Neural progenitor cell (in vitro differentiated cells): ENCODE measurements at regions not wholly inside any gene's neighbourhood (a gene's known extent, or its start where the extent isn't known, plus 50 kb on each side); places are given as distances from the start of the nearest gene placed in this dataset.

Experiments
- DNase-seq: peaks from one replicate; pipeline ENCODE4 v3.0.0-alpha.2; 2016; ENCODE audit warnings: low spot score
- H2AFZ ChIP-seq: fragments of 200-600 bp; sonication (generic); replicated peaks from 2 replicates; pipeline ENCODE4 v1.6.1; 2016; ENCODE audit warnings: antibody characterized with exemption
- H3F3A ChIP-seq: fragments of 200-600 bp; sonication (generic); 2 replicates; pipeline ENCODE4 v1.6.1; 2016; ENCODE audit warnings: antibody characterized with exemption, low read depth
- H3K27ac ChIP-seq: fragments of 200-600 bp; sonication (generic); 2 replicates; pipeline ENCODE4 v1.5.1; 2016; ENCODE audit warnings: mild to moderate bottlenecking
- H3K27me3 ChIP-seq: fragments of 200-600 bp; sonication (generic); 2 replicates; pipeline ENCODE4 v1.6.1; 2016; ENCODE audit warnings: mild to moderate bottlenecking, moderate library complexity
- H3K36me3 ChIP-seq: fragments of 200-600 bp; sonication (generic); 2 replicates; pipeline ENCODE4 v1.5.1; 2016
- H3K4me1 ChIP-seq: fragments of 200-600 bp; sonication (generic); 2 replicates; pipeline ENCODE4 v1.6.1; 2016; ENCODE audit warnings: mixed run types
- H3K4me2 ChIP-seq: fragments of 200-600 bp; sonication (generic); 2 replicates; pipeline ENCODE4 v1.6.1; 2016
- H3K4me3 ChIP-seq: fragments of 200-600 bp; sonication (generic); 2 replicates; pipeline ENCODE4 v1.5.1; 2016
- H3K79me2 ChIP-seq: fragments of 200-600 bp; sonication (generic); 2 replicates; pipeline ENCODE4 v1.6.1; 2016; ENCODE audit warnings: low read depth
- H3K9ac ChIP-seq: fragments of 200-600 bp; sonication (generic); 2 replicates; pipeline ENCODE4 v1.6.1; 2016
- H3K9me3 ChIP-seq: fragments of 200-600 bp; sonication (generic); 2 replicates; pipeline ENCODE4 v1.5.1; 2016; ENCODE audit warnings: low read depth
- H4K20me1 ChIP-seq: fragments of 200-600 bp; sonication (generic); 2 replicates; pipeline ENCODE4 v1.6.1; 2016; ENCODE audit warnings: low read depth
- H3K27ac Mint-ChIP-seq: 3 replicates; pipeline ENCODE4 v1.8.0; 2021; ENCODE audit warnings: mixed read lengths
- H3K27me3 Mint-ChIP-seq: 2 replicates; pipeline ENCODE4 v1.8.0; 2022; ENCODE audit warnings: low read depth, mild to moderate bottlenecking, inconsistent platforms, moderate library complexity, mixed read lengths; ENCODE audit not compliant: insufficient read depth
- H3K36me3 Mint-ChIP-seq: 3 replicates; pipeline ENCODE4 v1.8.0; 2021; ENCODE audit warnings: mixed read lengths
- H3K4me1 Mint-ChIP-seq: 3 replicates; pipeline ENCODE4 v1.8.0; 2021; ENCODE audit warnings: mixed read lengths
- H3K4me3 Mint-ChIP-seq: 3 replicates; pipeline ENCODE4 v1.8.0; 2021; ENCODE audit warnings: mild to moderate bottlenecking, moderate library complexity, mixed read lengths
- H3K9me3 Mint-ChIP-seq: 3 replicates; pipeline ENCODE4 v1.8.0; 2020; ENCODE audit warnings: mixed read lengths
- EZH2 ChIP-seq: fragments of 200-600 bp; sonication (generic); IDR thresholded peaks from 2 replicates; pipeline ENCODE4 v1.6.1; 2017; ENCODE audit warnings: antibody characterized with exemption, mild to moderate bottlenecking, moderate library complexity
- EZH2phosphoT487 ChIP-seq: fragments of 200-600 bp; sonication (generic); IDR thresholded peaks from 2 replicates; pipeline ENCODE4 v1.6.1; 2017; ENCODE audit warnings: antibody characterized with exemption
- TF ChIP-seq, protein P1 (sequence below): fragments of 200-600 bp; sonication (generic); IDR thresholded peaks from 2 replicates; pipeline ENCODE4 v1.5.1; 2017; ENCODE audit warnings: antibody characterized with exemption, mild to moderate bottlenecking

- no peaks in the 10 kb centered on the region for H3K9me3 Mint-ChIP-seq
- H3K27me3 Mint-ChIP-seq, result peaks cover 3% of the 10 kb centered on the region
Observed at GRCh38 chr4:178090640-178091411, 648.6 kb upstream of the AGA start.

GRCh38 chr4:178102139-178102538 lies 659.9 kb upstream of the AGA start:
- H3K9me3 ChIP-seq, result no peaks in the 10 kb centered on the region
- DNase-seq, result no peak
- H3K9me3 Mint-ChIP-seq, result no peaks in the 10 kb centered on the region
- H3K4me1 ChIP-seq, result no peaks in the 10 kb centered on the region
- H3K36me3 ChIP-seq, result no peaks in the 10 kb centered on the region
- no peaks in the 10 kb centered on the region for H3K36me3 Mint-ChIP-seq
- H3K4me1 Mint-ChIP-seq, result no peaks in the 10 kb centered on the region
- no peak overlapping the region for H3K4me3 ChIP-seq
- no peak overlapping the region for H2AFZ ChIP-seq
- TF ChIP-seq EZH2phosphoT487 (no peak), EZH2 (no peak)
- TF ChIP-seq, protein P1, sequence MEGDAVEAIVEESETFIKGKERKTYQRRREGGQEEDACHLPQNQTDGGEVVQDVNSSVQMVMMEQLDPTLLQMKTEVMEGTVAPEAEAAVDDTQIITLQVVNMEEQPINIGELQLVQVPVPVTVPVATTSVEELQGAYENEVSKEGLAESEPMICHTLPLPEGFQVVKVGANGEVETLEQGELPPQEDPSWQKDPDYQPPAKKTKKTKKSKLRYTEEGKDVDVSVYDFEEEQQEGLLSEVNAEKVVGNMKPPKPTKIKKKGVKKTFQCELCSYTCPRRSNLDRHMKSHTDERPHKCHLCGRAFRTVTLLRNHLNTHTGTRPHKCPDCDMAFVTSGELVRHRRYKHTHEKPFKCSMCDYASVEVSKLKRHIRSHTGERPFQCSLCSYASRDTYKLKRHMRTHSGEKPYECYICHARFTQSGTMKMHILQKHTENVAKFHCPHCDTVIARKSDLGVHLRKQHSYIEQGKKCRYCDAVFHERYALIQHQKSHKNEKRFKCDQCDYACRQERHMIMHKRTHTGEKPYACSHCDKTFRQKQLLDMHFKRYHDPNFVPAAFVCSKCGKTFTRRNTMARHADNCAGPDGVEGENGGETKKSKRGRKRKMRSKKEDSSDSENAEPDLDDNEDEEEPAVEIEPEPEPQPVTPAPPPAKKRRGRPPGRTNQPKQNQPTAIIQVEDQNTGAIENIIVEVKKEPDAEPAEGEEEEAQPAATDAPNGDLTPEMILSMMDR, result no peak
- H3K27me3 Mint-ChIP-seq, result no peaks in the 10 kb centered on the region
- no peaks in the 10 kb centered on the region for H4K20me1 ChIP-seq
- no peak overlapping the region for H3K27ac Mint-ChIP-seq
- no peak overlapping the region for H3K9ac ChIP-seq
- H3K4me3 Mint-ChIP-seq, result no peak overlapping the region
- H3F3A ChIP-seq, result no peaks in the 10 kb centered on the region
- no peak overlapping the region for H3K27ac ChIP-seq
- H3K27me3 ChIP-seq, result no peaks in the 10 kb centered on the region
- no peak overlapping the region for H3K4me2 ChIP-seq
- H3K79me2 ChIP-seq, result no peaks in the 10 kb centered on the region

More at GRCh38 chr4:178090640-178091411, 648.6 kb upstream of the AGA start:
- H3K27ac Mint-ChIP-seq, result peak overlapping the region; percentile 94
- Histone ChIP-seq H3K4me1 (no peaks in the 10 kb centered on the region), H3K4me2 (no peak overlapping the region), H3K36me3 (no peaks in the 10 kb centered on the region), H3K9me3 (no peaks in the 10 kb centered on the region), H3K27ac (no peak overlapping the region), H3K9ac (no peak overlapping the region), H3K27me3 (no peaks in the 10 kb centered on the region), H2AFZ (peak overlapping the region; percentile 42), H3K4me3 (no peak overlapping the region), H3F3A (no peaks in the 10 kb centered on the region), H3K79me2 (no peaks in the 10 kb centered on the region), H4K20me1 (no peaks in the 10 kb centered on the region)
- no peaks in the 10 kb centered on the region for H3K4me1 Mint-ChIP-seq
- no peak for TF ChIP-seq EZH2
- TF ChIP-seq EZH2phosphoT487, result no peak
- TF ChIP-seq, protein P1, result no peak
- peak; percentile 7 for DNase-seq
- H3K4me3 Mint-ChIP-seq, result no peak overlapping the region
- H3K36me3 Mint-ChIP-seq, result no peaks in the 10 kb centered on the region

DNA sequence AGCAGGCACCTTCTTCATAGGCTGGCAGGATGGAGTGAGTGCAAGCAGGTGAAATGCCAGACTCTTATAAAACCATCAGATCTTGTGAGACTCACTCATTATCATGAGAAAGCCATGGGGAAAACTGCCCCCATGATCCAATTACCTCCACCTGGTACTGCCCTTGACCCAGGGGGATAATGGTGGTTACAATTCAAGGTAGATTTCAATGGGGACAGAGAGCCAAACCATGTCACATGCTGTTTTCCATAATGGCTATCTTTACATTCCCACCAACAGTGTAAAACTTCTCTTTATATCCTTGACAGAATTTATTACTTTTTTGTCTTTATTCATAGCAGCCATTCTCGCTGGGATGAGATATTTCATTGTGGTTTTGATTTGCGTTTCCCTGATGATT lies 663.0 kb upstream of the AGA start:
- Histone ChIP-seq H3K27ac (no peak overlapping the region), H3K9ac (no peak overlapping the region), H3F3A (no peaks in the 10 kb centered on the region), H4K20me1 (no peaks in the 10 kb centered on the region), H3K36me3 (no peaks in the 10 kb centered on the region), H3K79me2 (no peaks in the 10 kb centered on the region), H3K4me2 (no peak overlapping the region), H3K4me3 (no peak overlapping the region), H3K4me1 (no peaks in the 10 kb centered on the region), H2AFZ (no peak overlapping the region), H3K9me3 (no peaks in the 10 kb centered on the region), H3K27me3 (no peaks in the 10 kb centered on the region)
- Mint-ChIP-seq H3K4me1 (no peaks in the 10 kb centered on the region), H3K27me3 (no peaks in the 10 kb centered on the region), H3K9me3 (no peaks in the 10 kb centered on the region), H3K4me3 (no peak overlapping the region), H3K36me3 (no peaks in the 10 kb centered on the region), H3K27ac (no peak overlapping the region)
- DNase-seq, result no peak
- TF ChIP-seq EZH2phosphoT487, result no peak

DNA sequence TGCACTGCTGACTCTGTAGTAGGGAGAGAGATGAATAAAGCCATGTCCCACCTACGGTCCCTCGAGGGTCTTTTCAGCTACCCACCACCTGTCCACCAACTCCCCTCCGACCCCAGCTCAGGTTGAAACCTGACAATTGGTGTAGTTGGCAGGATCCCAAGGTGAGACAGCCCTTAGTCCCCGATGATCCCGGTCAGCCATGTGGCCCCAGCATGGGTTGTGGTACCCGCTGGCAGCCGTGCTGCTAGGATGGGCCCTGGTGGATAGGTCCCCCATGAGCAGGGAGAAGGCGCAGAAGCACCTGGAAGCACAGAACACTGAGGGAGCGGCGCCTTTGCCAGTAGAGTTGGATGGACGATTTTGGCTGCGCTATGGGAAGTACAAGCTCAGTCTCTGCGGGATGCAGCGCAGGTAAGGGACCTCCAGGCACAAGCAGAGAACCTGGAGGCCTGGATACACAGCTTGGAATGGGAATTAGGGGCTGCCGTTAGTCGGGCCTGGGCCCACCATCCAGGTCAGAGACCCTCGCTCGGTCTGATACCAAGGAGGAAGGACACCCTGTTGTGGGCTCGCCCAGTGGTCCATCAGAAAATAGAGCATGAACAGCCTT lies 694.6 kb upstream of the AGA start:
- Mint-ChIP-seq H3K27me3 (peaks cover 3% of the 10 kb centered on the region), H3K4me3 (no peak overlapping the region), H3K27ac (no peak overlapping the region), H3K4me1 (no peaks in the 10 kb centered on the region), H3K36me3 (no peaks in the 10 kb centered on the region), H3K9me3 (no peaks in the 10 kb centered on the region)
- Histone ChIP-seq H3K27ac (no peak overlapping the region), H3K4me3 (no peak overlapping the region), H3K4me2 (no peak overlapping the region), H3K27me3 (no peaks in the 10 kb centered on the region), H3K9ac (no peak overlapping the region), H3K4me1 (no peaks in the 10 kb centered on the region), H3K36me3 (no peaks in the 10 kb centered on the region), H3K9me3 (no peaks in the 10 kb centered on the region), H4K20me1 (no peaks in the 10 kb centered on the region), H3F3A (no peaks in the 10 kb centered on the region), H2AFZ (no peak overlapping the region), H3K79me2 (no peaks in the 10 kb centered on the region)
- TF ChIP-seq EZH2phosphoT487, result no peak
- TF ChIP-seq EZH2, result no peak
- TF ChIP-seq, protein P1, result no peak
- no peak for DNase-seq
